ENCODE measurements at regions not wholly inside any gene's neighbourhood (a gene's known extent, or its start where the extent isn't known, plus 50 kb on each side); places are given as distances from the start of the nearest gene placed in this dataset.
A peak's percentile ranks its signal among the peaks of the same experiment; 100 is the strongest.
"Not testable (repeated sequence)": the region's sequence is repeated elsewhere in the genome, so short reads cannot be mapped to it uniquely, and the experiment has no call there.

- peak; percentile 62 for TF ChIP-seq CTCF (IDR thresholded peaks at IDR 0.05; ENCODE audit: low read depth, low read length)
- Histone ChIP-seq H3K27me3 (no peaks in the 10 kb centered on the region), H3K4me3 (ENCODE audit: low read depth, low read length) (no peak overlapping the region), H3K4me1 (no peaks in the 10 kb centered on the region), H3K9me3 (no peaks in the 10 kb centered on the region), H3K36me3 (no peaks in the 10 kb centered on the region)
- DNase-seq, result peak; percentile 39
Measured at GRCh38 chr3:81352867-81353266, 408.6 kb downstream of the GBE1 start.

GRCh38 chr3:81349816-81350340 lies 411.6 kb downstream of the GBE1 start:
- no peaks in the 10 kb centered on the region for H3K27me3 ChIP-seq
- TF ChIP-seq CTCF (IDR thresholded peaks at IDR 0.05; ENCODE audit: low read depth, low read length), result no peak
- no peaks in the 10 kb centered on the region for H3K36me3 ChIP-seq
- H3K9me3 ChIP-seq, result no peaks in the 10 kb centered on the region
- no peak for DNase-seq
- no peaks in the 10 kb centered on the region for H3K4me1 ChIP-seq
- no peak overlapping the region for H3K4me3 ChIP-seq (ENCODE audit: low read depth, low read length)

- Histone ChIP-seq H3K4me3 (ENCODE audit: low read depth, low read length) (no peak overlapping the region), H3K27me3 (no peaks in the 10 kb centered on the region), H3K4me1 (no peaks in the 10 kb centered on the region; the same call in 1 of the 2 replicates), H3K9me3 (no peaks in the 10 kb centered on the region), H3K36me3 (no peaks in the 10 kb centered on the region)
- DNase-seq, result no peak
- TF ChIP-seq CTCF (IDR thresholded peaks at IDR 0.05; ENCODE audit: low read depth, low read length), result peak; percentile 54
Measured at GRCh38 chr3:81339040-81339845, 422.2 kb downstream of the GBE1 start.

GRCh38 chr3:81336470-81336869 lies 425.0 kb downstream of the GBE1 start:
- Histone ChIP-seq H3K36me3 (no peaks in the 10 kb centered on the region), H3K27me3 (no peaks in the 10 kb centered on the region), H3K4me3 (ENCODE audit: low read depth, low read length) (no peak overlapping the region), H3K4me1 (no peaks in the 10 kb centered on the region; the same call in 1 of the 2 replicates), H3K9me3 (no peaks in the 10 kb centered on the region)
- TF ChIP-seq CTCF (IDR thresholded peaks at IDR 0.05; ENCODE audit: low read depth, low read length), result no peak
- no peak for DNase-seq

GRCh38 chr3:81329835-81330234 lies 431.6 kb downstream of the GBE1 start:
- not testable (repeated sequence) for H3K4me1 ChIP-seq; H3K9me3 ChIP-seq; H3K36me3 ChIP-seq; DNase-seq; H3K4me3 ChIP-seq (ENCODE audit: low read depth, low read length); H3K27me3 ChIP-seq

- no peak for DNase-seq
Measured at GRCh38 chr3:81326245-81326644, 435.2 kb downstream of the GBE1 start.

More at GRCh38 chr3:81326245-81326644, 435.2 kb downstream of the GBE1 start:
- Histone ChIP-seq H3K27me3 (no peaks in the 10 kb centered on the region), H3K9me3 (no peaks in the 10 kb centered on the region), H3K4me3 (ENCODE audit: low read depth, low read length) (no peak overlapping the region), H3K36me3 (no peaks in the 10 kb centered on the region), H3K4me1 (peaks cover 2% of the 10 kb centered on the region; the same call in 1 of the 2 replicates)
- no peak for TF ChIP-seq CTCF (IDR thresholded peaks at IDR 0.05; ENCODE audit: low read depth, low read length)

Measured in BE2C (cell line).